ENCODE measurements at regions not wholly inside any gene's neighbourhood (a gene's known extent, or its start where the extent isn't known, plus 50 kb on each side); places are given as distances from the start of the nearest gene placed in this dataset.
"Not testable (repeated sequence)": the region's sequence is repeated elsewhere in the genome, so short reads cannot be mapped to it uniquely, and the experiment has no call there.

DNA sequence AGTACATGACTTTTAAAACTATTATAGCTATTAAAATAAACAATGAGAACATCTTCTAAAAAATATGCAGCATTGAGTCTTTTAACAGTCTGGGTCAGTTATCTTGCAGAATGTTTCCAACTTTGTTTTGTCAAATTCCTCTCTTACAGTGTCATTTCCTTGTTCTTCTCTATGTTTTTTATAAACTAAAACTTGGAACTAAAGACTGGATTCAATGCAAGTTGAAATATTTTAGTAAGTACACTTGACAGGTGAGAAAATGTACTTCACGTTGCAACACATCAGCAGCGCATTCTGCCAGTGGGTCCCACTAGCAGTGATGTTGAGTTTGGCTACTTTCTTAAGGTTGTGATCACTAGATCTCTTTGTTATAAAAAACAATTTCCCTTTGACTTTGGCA lies 1407.6 kb upstream of the RAG2 start:
- H3K27ac ChIP-seq (ENCODE audit: low read depth, low read length, severe bottlenecking), result no peak overlapping the region
- no peaks in the 10 kb centered on the region for H3K9me3 ChIP-seq (ENCODE audit: control insufficient read depth, low read length)
- H3K36me3 ChIP-seq (ENCODE audit: control insufficient read depth, insufficient read depth, low read length), result no peaks in the 10 kb centered on the region
- peaks cover 3% of the 10 kb centered on the region for H3K4me1 ChIP-seq (ENCODE audit: control insufficient read depth, insufficient read depth, low read length, poor library complexity, severe bottlenecking)
- 100% methylated on average over 1 to 2 of the region's 2 CpGs for WGBS, 2 experiments (ENCODE audit: insufficient coverage in 2 of 2)
- H3K4me3 ChIP-seq (ENCODE audit: extremely low read depth, insufficient read depth, low read length, poor library complexity, severe bottlenecking), result no peak overlapping the region

- Histone ChIP-seq H3K27ac (ENCODE audit: low read depth, low read length, severe bottlenecking) (no peak overlapping the region), H3K36me3 (ENCODE audit: control insufficient read depth, insufficient read depth, low read length) (no peaks in the 10 kb centered on the region), H3K4me3 (ENCODE audit: extremely low read depth, insufficient read depth, low read length, poor library complexity, severe bottlenecking) (no peak overlapping the region), H3K4me1 (ENCODE audit: control insufficient read depth, insufficient read depth, low read length, poor library complexity, severe bottlenecking) (no peaks in the 10 kb centered on the region), H3K9me3 (ENCODE audit: control insufficient read depth, low read length) (no peaks in the 10 kb centered on the region)
- 88% methylated on average over 1 of the region's 3 CpGs; no CpG with 5 or more reads in 1 of the 2 experiments for WGBS, 2 experiments (ENCODE audit: insufficient coverage in 2 of 2)
Observed at GRCh38 chr11:37999171-37999570, 1401.1 kb upstream of the RAG2 start.

DNA sequence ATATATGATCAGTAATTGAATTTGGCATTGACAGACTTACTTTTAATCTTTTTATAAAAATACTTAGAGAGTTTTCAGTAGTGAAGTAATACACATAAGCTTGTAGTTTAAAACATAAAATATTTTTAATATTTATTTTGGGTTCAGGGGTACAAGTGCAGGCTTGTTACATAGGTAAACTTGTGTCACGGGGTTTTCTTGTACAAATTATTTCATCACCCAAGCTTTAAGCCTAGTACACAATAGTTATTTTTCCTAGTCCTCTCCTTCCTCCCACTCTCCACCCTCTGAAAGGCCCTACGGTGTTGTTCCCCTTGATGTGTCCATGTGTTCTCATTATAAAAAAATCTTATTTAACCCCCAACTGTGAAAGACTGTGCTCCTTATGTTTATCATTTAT lies 1397.8 kb upstream of the RAG2 start:
- Histone ChIP-seq H3K36me3 (ENCODE audit: control insufficient read depth, insufficient read depth, low read length) (no peaks in the 10 kb centered on the region), H3K9me3 (ENCODE audit: control insufficient read depth, low read length) (no peaks in the 10 kb centered on the region), H3K4me1 (ENCODE audit: control insufficient read depth, insufficient read depth, low read length, poor library complexity, severe bottlenecking) (no peaks in the 10 kb centered on the region), H3K27ac (ENCODE audit: low read depth, low read length, severe bottlenecking) (no peak overlapping the region), H3K4me3 (ENCODE audit: extremely low read depth, insufficient read depth, low read length, poor library complexity, severe bottlenecking) (no peak overlapping the region)
- 60% methylated on average over 1 of the region's 2 CpGs; no CpG with 5 or more reads in 1 of the 2 experiments for WGBS, 2 experiments (ENCODE audit: insufficient coverage in 2 of 2)

DNA sequence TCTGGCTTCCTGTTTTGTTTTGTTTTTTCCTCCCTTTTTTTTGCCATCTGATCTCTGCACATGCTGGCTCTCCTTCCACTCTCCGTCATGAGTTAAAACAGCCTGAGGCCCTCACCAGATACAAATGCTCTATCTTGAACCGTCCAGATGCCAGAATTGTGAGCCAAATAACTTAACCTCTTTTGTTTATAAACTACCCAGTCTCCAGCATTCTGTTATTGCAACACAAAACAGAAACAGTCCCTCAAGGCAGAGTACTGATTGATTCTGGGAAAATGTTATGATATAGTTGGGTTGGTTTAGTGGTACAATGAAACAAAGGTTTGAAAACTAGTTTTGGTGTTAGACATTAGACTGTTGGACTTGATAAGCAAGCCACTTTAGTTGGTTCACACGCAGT lies 1390.0 kb upstream of the RAG2 start:
- Histone ChIP-seq H3K9me3 (ENCODE audit: control insufficient read depth, low read length) (no peaks in the 10 kb centered on the region), H3K27ac (ENCODE audit: low read depth, low read length, severe bottlenecking) (peak overlapping the region; percentile 94), H3K4me1 (ENCODE audit: control insufficient read depth, insufficient read depth, low read length, poor library complexity, severe bottlenecking) (peaks cover 3% of the 10 kb centered on the region), H3K36me3 (ENCODE audit: control insufficient read depth, insufficient read depth, low read length) (no peaks in the 10 kb centered on the region), H3K4me3 (ENCODE audit: extremely low read depth, insufficient read depth, low read length, poor library complexity, severe bottlenecking) (no peak overlapping the region)
- 28 to 37% methylated on average over 2 of the region's 3 CpGs for WGBS, 2 experiments (ENCODE audit: insufficient coverage in 2 of 2)

DNA sequence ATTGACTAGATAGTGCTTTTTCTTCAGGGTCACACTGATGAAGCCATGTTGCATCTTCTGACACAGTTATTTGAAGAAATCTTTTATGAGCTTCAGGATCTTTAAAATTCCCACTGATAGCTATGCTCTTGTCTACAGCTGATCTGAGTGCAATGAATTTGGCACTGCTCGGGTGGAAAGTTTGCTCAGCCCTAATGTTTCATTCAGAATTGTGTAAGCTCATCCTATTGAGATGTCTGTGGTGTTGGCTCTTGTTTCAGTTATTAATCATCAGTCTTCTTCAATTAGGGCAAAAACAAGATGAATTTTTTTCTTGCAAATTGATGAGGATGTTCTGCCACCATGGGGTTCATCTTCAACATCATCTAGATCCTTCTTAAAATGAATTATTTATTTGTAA lies 1387.0 kb upstream of the RAG2 start:
- Histone ChIP-seq H3K27ac (ENCODE audit: low read depth, low read length, severe bottlenecking) (no peak overlapping the region), H3K36me3 (ENCODE audit: control insufficient read depth, insufficient read depth, low read length) (no peaks in the 10 kb centered on the region), H3K4me3 (ENCODE audit: extremely low read depth, insufficient read depth, low read length, poor library complexity, severe bottlenecking) (no peak overlapping the region), H3K4me1 (ENCODE audit: control insufficient read depth, insufficient read depth, low read length, poor library complexity, severe bottlenecking) (peaks cover 3% of the 10 kb centered on the region), H3K9me3 (ENCODE audit: control insufficient read depth, low read length) (no peaks in the 10 kb centered on the region)
- WGBS, 2 experiments (ENCODE audit: insufficient coverage in 2 of 2), result 100% methylated on average over 1 of the region's 1 CpG; no CpG with 5 or more reads in 1 of the 2 experiments

GRCh38 chr11:37978647-37979046 lies 1380.6 kb upstream of the RAG2 start:
- no CpG with 5 or more reads among the region's 1 CpG for WGBS, 2 experiments (ENCODE audit: insufficient coverage in 2 of 2)
- no peaks in the 10 kb centered on the region for H3K4me1 ChIP-seq (ENCODE audit: control insufficient read depth, insufficient read depth, low read length, poor library complexity, severe bottlenecking)
- no peaks in the 10 kb centered on the region for H3K36me3 ChIP-seq (ENCODE audit: control insufficient read depth, insufficient read depth, low read length)
- no peaks in the 10 kb centered on the region for H3K9me3 ChIP-seq (ENCODE audit: control insufficient read depth, low read length)
- H3K27ac ChIP-seq (ENCODE audit: low read depth, low read length, severe bottlenecking), result peak overlapping the region; percentile 66
- no peak overlapping the region for H3K4me3 ChIP-seq (ENCODE audit: extremely low read depth, insufficient read depth, low read length, poor library complexity, severe bottlenecking)

DNA sequence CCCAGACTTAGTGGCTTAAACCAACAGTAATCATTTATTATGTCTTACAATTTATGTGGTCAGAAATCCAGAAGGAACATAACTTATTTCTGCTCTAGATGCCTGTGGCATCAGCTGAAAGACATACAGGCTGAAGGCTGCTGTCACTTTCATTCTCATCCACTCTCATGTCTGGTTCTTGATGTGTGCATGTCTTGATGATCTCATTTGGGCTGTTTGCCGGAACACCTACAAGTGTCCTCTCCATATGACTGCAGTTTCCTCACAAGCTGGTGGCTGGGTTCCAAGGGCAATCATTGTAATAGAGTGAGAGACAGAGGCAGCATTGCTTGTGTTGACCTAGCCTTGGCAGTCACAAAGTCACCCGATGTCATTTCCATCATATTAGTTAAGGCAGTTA lies 1375.9 kb upstream of the RAG2 start:
- 100% methylated on average over 1 of the region's 2 CpGs; no CpG with 5 or more reads in 1 of the 2 experiments for whole genome bisulfite sequencing, 2 experiments (ENCODE audit: insufficient coverage in 2 of 2)
- H3K4me3 ChIP-seq (ENCODE audit: extremely low read depth, insufficient read depth, low read length, poor library complexity, severe bottlenecking), result no peak overlapping the region
- no peak overlapping the region for H3K27ac ChIP-seq (ENCODE audit: low read depth, low read length, severe bottlenecking)
- no peaks in the 10 kb centered on the region for H3K4me1 ChIP-seq (ENCODE audit: control insufficient read depth, insufficient read depth, low read length, poor library complexity, severe bottlenecking)
- H3K9me3 ChIP-seq (ENCODE audit: control insufficient read depth, low read length), result no peaks in the 10 kb centered on the region
- no peaks in the 10 kb centered on the region for H3K36me3 ChIP-seq (ENCODE audit: control insufficient read depth, insufficient read depth, low read length)

DNA sequence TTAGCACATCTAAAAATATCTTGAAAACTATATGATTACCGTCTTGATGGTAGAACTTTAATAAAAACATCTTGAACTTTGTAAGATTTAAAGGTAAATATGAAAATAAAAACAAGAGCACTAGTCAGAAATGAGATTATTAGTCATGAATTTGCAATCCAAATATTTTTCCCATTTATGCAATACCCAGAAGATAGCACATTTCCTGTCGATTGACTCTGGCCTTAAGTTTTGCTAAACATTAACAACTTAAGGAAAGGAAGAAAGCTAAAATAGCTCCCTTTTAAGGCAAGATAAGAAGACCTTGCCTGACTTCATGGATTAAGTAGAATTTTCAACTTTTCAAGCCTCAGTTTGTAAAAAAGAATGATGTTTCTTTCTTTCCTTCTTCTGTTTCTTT lies 1374.7 kb upstream of the RAG2 start:
- H3K9me3 ChIP-seq (ENCODE audit: control insufficient read depth, low read length), result no peaks in the 10 kb centered on the region
- no peak overlapping the region for H3K4me3 ChIP-seq (ENCODE audit: extremely low read depth, insufficient read depth, low read length, poor library complexity, severe bottlenecking)
- H3K27ac ChIP-seq (ENCODE audit: low read depth, low read length, severe bottlenecking), result no peak overlapping the region
- no CpG with 5 or more reads among the region's 2 CpGs for WGBS, 2 experiments (ENCODE audit: insufficient coverage in 2 of 2)
- H3K4me1 ChIP-seq (ENCODE audit: control insufficient read depth, insufficient read depth, low read length, poor library complexity, severe bottlenecking), result no peaks in the 10 kb centered on the region
- H3K36me3 ChIP-seq (ENCODE audit: control insufficient read depth, insufficient read depth, low read length), result no peaks in the 10 kb centered on the region

GRCh38 chr11:37969336-37969735 lies 1371.3 kb upstream of the RAG2 start:
- H3K9me3 ChIP-seq (ENCODE audit: control insufficient read depth, low read length); H3K4me1 ChIP-seq (ENCODE audit: control insufficient read depth, insufficient read depth, low read length, poor library complexity, severe bottlenecking); H3K36me3 ChIP-seq (ENCODE audit: control insufficient read depth, insufficient read depth, low read length); H3K27ac ChIP-seq (ENCODE audit: low read depth, low read length, severe bottlenecking); H3K4me3 ChIP-seq (ENCODE audit: extremely low read depth, insufficient read depth, low read length, poor library complexity, severe bottlenecking): not testable (repeated sequence)
- 38 to 69% methylated on average over 4 of the region's 4 CpGs for WGBS, 2 experiments (ENCODE audit: insufficient coverage in 2 of 2)

- Histone ChIP-seq H3K4me1 (ENCODE audit: control insufficient read depth, insufficient read depth, low read length, poor library complexity, severe bottlenecking) (no peaks in the 10 kb centered on the region), H3K9me3 (ENCODE audit: control insufficient read depth, low read length) (peaks cover 5% of the 10 kb centered on the region), H3K36me3 (ENCODE audit: control insufficient read depth, insufficient read depth, low read length) (no peaks in the 10 kb centered on the region), H3K27ac (ENCODE audit: low read depth, low read length, severe bottlenecking) (peak overlapping the region; percentile 43), H3K4me3 (ENCODE audit: extremely low read depth, insufficient read depth, low read length, poor library complexity, severe bottlenecking) (no peak overlapping the region)
- 74 to 83% methylated on average over 7 to 8 of the region's 10 CpGs for whole genome bisulfite sequencing, 2 experiments (ENCODE audit: insufficient coverage in 2 of 2)
Observed at GRCh38 chr11:37968148-37968547, 1370.1 kb upstream of the RAG2 start.

GRCh38 chr11:37967635-37968034 lies 1369.6 kb upstream of the RAG2 start:
- Histone ChIP-seq H3K36me3 (ENCODE audit: control insufficient read depth, insufficient read depth, low read length) (no peaks in the 10 kb centered on the region), H3K27ac (ENCODE audit: low read depth, low read length, severe bottlenecking) (no peak overlapping the region), H3K4me3 (ENCODE audit: extremely low read depth, insufficient read depth, low read length, poor library complexity, severe bottlenecking) (no peak overlapping the region), H3K9me3 (ENCODE audit: control insufficient read depth, low read length) (peaks cover 5% of the 10 kb centered on the region), H3K4me1 (ENCODE audit: control insufficient read depth, insufficient read depth, low read length, poor library complexity, severe bottlenecking) (no peaks in the 10 kb centered on the region)
- WGBS, 2 experiments (ENCODE audit: insufficient coverage in 2 of 2), result 100% methylated on average over 3 to 4 of the region's 10 CpGs
